ENCODE measurements at regions not wholly inside any gene's neighbourhood (a gene's known extent, or its start where the extent isn't known, plus 50 kb on each side); places are given as distances from the start of the nearest gene placed in this dataset.
"Not testable (repeated sequence)": the region's sequence is repeated elsewhere in the genome, so short reads cannot be mapped to it uniquely, and the experiment has no call there.

DNA sequence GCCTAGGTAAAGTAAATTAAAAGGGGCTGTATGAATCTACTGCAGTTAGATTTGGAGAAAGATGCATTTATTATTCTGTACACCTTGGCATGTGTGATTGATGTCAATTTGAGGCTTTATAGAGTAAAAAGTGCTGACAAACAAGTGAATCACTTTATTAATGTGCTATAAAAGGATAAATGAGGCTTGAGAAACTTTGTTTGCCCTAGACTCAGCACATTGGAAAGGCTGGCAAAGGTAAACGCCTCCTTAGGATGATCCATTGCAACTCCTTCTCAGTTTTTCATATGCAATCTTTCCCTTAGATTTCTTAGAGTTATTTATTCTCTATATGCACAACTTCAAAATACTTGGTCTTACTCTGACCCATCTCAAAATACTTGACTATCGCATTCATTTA is 369.0 kb downstream of the HINT1 start:
- DNase-seq (no peak), ATAC-seq (no peak)
- Mint-ChIP-seq H3K36me3 (ENCODE audit: low read depth) (no peaks in the 10 kb centered on the region), H3K27me3 (peaks cover 9% of the 10 kb centered on the region), H3K9me3 (peaks cover 11% of the 10 kb centered on the region), H3K27ac (no peak overlapping the region), H3K4me1 (no peaks in the 10 kb centered on the region), H3K4me3 (no peak overlapping the region)

DNA sequence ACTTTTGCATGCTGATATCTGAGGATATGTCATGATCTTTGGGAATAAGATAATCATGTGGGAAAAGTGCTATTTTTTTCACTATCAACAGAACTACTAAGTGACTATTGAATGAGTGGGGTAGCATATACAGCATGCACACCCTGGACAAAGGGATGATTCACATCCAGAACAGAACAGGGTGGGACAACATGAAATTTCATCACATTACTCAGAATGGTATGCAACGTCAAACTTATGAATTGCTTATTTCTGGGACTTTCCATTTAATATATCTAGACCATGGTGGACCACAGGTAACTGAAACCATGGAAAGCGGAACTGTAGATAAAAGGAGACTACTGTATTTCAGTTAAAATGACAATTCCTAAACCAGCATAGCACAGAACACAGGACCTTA is 370.0 kb downstream of the HINT1 start:
- ATAC-seq: no peak

DNA sequence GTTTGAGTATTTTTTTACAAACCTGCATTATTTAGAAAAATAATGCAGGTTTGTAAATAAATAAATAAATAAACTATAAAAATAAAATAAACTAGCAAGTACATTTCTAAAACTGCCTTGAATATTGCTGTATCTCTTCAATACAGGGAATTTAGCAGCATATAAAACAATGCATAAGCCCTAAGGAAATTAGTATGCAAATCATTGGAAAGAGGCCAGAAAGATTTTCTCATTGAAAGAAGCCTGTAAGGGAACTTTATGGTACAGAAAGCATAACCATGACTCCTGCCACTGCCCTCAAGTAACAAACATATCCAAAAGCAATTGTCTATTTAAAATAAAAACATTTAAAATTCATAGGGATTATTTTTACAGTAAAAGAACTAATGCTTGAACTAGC is 387.3 kb downstream of the HINT1 start:
- Mint-ChIP-seq H3K36me3 (ENCODE audit: low read depth) (no peaks in the 10 kb centered on the region), H3K27me3 (peaks cover 15% of the 10 kb centered on the region), H3K9me3 (no peaks in the 10 kb centered on the region), H3K4me3 (no peak overlapping the region), H3K4me1 (no peaks in the 10 kb centered on the region), H3K27ac (no peak overlapping the region)
- ATAC-seq (no peak), DNase-seq (no peak)

More for the DNA sequence above, 370.0 kb downstream of the HINT1 start:
- Mint-ChIP-seq H3K4me1 (no peaks in the 10 kb centered on the region), H3K4me3 (no peak overlapping the region), H3K27me3 (peaks cover 9% of the 10 kb centered on the region), H3K9me3 (peaks cover 8% of the 10 kb centered on the region), H3K27ac (no peak overlapping the region), H3K36me3 (ENCODE audit: low read depth) (no peaks in the 10 kb centered on the region)
- DNase-seq: no peak

DNA sequence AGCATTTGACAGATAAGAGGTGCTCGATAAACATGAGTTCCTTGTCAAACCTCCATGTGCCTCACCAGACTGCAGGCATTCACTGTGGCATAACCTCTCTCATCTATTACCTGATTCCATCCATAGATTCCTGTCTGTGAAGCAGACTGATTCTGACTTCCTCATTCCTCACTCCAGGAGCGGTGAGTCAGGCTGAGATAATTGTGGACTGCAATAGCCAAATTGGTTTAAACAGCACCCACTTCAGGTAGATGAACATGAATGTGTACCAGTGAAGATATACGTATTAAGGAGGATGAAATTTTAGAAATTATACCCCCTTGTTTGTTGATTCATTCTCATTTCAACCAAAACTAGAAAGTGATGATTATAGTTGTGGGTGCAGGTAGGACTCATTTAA is 391.2 kb downstream of the HINT1 start:
- Mint-ChIP-seq H3K27me3 (peaks cover 18% of the 10 kb centered on the region), H3K4me1 (no peaks in the 10 kb centered on the region), H3K36me3 (ENCODE audit: low read depth) (no peaks in the 10 kb centered on the region), H3K4me3 (no peak overlapping the region), H3K27ac (no peak overlapping the region), H3K9me3 (no peaks in the 10 kb centered on the region)
- DNase-seq: no peak
- no peak for ATAC-seq

DNA sequence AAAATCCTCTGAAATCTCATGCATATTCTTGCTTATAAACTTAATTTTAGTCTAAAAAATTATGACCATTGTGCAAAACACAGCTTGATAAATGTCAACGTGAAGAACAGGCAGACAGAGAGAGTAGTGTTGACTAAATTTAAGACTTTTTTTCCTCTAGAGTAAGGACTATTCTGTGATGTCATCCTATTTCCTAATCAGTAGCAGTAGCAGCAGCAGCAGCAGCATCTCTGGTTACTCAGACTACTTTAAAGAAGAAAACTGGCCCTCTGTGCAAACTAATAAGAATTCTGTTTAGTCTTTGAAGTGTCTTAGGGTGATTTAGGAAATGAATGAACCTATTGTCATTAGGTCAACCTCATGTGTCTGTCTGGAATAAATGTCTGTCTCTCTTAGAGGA is 403.0 kb downstream of the HINT1 start:
- no peak overlapping the region for H3K27ac Mint-ChIP-seq
- H3K27me3 Mint-ChIP-seq: peaks cover 4% of the 10 kb centered on the region
- ATAC-seq (no peak), DNase-seq (no peak)
- no peak overlapping the region for H3K4me3 Mint-ChIP-seq
- H3K9me3 Mint-ChIP-seq: no peaks in the 10 kb centered on the region
- H3K4me1 Mint-ChIP-seq: no peaks in the 10 kb centered on the region
- no peaks in the 10 kb centered on the region for H3K36me3 Mint-ChIP-seq (ENCODE audit: low read depth)

DNA sequence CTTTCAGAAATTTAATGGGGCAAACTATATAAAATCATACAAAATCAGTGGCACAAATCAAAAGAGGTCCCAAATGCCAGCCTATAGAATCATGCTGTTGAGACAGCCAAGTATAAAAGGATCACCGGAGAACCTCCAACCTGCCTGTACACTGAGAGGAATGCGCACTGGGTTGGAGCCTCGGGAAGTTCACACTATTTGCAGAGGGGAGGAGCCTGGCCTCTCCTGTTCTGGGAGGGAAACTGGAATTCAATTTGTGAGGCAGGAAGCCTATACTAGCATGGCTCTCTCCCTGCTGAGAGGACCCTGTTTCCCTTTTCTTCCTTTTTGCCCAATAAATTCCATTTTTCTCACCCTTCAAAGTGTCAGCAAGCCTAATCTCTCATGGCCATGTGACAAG is 406.0 kb downstream of the HINT1 start:
- no peaks in the 10 kb centered on the region for H3K4me1 Mint-ChIP-seq
- no peak overlapping the region for H3K27ac Mint-ChIP-seq
- no peak overlapping the region for H3K4me3 Mint-ChIP-seq
- H3K27me3 Mint-ChIP-seq: peaks cover under 1% of the 10 kb centered on the region
- no peaks in the 10 kb centered on the region for H3K9me3 Mint-ChIP-seq
- ATAC-seq (no peak), DNase-seq (no peak)
- H3K36me3 Mint-ChIP-seq (ENCODE audit: low read depth): no peaks in the 10 kb centered on the region

DNA sequence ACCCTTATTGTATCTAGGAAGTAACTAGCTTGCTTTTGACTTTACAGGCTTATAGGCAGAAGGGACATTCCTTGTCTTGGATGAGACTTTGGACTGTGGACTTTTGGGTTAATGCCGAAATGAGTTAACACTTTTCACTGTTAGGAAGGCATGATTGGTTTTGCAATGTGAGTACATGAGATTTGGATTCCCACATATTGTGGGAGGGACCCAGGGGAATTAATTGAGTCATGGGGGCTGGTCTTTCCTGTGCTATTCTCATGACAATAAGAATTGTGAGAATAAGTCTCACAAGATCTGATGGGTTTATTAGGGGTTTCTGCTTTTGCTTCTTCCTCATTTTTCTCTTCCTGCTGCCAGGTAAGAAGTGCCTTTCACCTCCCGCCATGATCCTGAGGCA is 417.5 kb downstream of the HINT1 start:
- H3K4me1 Mint-ChIP-seq: no peaks in the 10 kb centered on the region
- DNase-seq (no peak), ATAC-seq (no peak)
- no peak overlapping the region for H3K27ac Mint-ChIP-seq
- H3K9me3 Mint-ChIP-seq: peaks cover 8% of the 10 kb centered on the region
- H3K36me3 Mint-ChIP-seq (ENCODE audit: low read depth): no peaks in the 10 kb centered on the region
- no peak overlapping the region for H3K4me3 Mint-ChIP-seq
- peaks cover 3% of the 10 kb centered on the region for H3K27me3 Mint-ChIP-seq

DNA sequence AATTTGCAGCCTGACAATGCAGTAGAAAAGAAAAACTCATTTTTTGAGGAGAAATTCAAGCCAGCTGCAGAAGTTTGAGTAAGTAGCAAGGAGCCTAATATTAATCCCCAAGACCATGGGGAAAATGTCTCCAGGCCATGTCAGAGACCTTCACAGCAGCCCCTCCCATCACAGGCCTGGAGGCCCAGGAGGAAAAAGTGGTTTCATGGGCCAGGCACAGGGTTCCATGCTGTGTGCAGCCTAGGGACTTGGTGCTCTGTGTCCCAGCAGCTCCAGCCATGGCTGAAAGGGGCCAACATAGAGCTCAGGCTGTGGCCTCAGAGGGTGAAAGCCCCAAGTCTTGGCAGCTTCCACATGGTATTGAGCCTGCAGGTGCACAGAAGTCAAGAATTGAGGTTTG is 418.4 kb downstream of the HINT1 start:
- H3K27me3 Mint-ChIP-seq; DNase-seq; ATAC-seq; H3K4me3 Mint-ChIP-seq; H3K27ac Mint-ChIP-seq; H3K9me3 Mint-ChIP-seq; H3K36me3 Mint-ChIP-seq (ENCODE audit: low read depth); H3K4me1 Mint-ChIP-seq: not testable (repeated sequence)

DNA sequence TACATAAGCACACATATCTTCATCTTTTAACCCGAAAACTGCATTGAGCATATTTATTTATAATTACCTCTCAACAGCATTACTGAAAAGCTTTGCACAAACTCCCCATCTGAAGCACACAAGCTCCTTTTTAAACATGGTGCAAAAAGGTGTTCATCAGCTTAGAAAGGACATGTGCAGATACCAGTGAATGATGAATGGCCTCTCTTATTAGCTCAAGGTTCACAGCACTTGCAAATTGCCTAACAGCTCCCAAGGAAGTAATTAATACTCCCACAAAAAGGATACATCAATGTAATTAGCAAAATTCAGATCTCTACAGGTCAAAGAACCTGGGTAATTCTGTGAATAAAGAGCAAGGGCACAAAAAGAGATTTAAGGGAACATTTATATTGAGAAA is 422.0 kb downstream of the HINT1 start:
- H3K4me3 Mint-ChIP-seq: no peak overlapping the region
- ATAC-seq (no peak), DNase-seq (no peak)
- peaks cover 30% of the 10 kb centered on the region for H3K9me3 Mint-ChIP-seq
- H3K36me3 Mint-ChIP-seq (ENCODE audit: low read depth): no peaks in the 10 kb centered on the region
- no peaks in the 10 kb centered on the region for H3K4me1 Mint-ChIP-seq
- H3K27me3 Mint-ChIP-seq: peaks cover 3% of the 10 kb centered on the region
- no peak overlapping the region for H3K27ac Mint-ChIP-seq

DNA sequence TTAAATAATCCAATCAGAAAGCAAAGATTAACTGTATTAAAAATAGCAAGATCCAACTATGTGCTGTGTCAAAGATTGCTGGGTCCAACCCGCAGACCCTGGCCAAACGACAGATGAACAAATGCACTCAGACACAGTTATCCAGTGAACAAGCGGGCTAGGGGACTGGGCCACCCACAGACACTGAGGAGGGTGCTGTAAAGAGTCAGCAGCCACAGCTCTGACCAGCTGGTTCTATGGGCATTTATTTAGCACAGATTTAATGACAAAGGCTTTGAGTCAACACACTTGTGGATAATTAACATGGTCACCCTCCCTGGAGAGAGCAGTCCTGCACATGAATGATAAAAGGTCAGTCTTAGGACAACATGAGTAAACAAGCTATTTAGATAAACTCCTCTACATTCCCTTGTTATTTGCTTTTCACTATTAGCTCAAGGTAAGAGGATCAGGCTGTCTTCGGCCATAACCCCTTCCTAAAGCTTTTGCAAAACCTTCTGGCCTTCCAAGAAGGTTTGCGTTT is 424.9 kb downstream of the HINT1 start:
- no peaks in the 10 kb centered on the region for H3K4me1 Mint-ChIP-seq
- H3K4me3 Mint-ChIP-seq: no peak overlapping the region
- no peak overlapping the region for H3K27ac Mint-ChIP-seq
- ATAC-seq: no peak
- H3K36me3 Mint-ChIP-seq (ENCODE audit: low read depth): no peaks in the 10 kb centered on the region
- H3K9me3 Mint-ChIP-seq: peaks cover 24% of the 10 kb centered on the region
- DNase-seq: no peak
- H3K27me3 Mint-ChIP-seq: no peaks in the 10 kb centered on the region

DNA sequence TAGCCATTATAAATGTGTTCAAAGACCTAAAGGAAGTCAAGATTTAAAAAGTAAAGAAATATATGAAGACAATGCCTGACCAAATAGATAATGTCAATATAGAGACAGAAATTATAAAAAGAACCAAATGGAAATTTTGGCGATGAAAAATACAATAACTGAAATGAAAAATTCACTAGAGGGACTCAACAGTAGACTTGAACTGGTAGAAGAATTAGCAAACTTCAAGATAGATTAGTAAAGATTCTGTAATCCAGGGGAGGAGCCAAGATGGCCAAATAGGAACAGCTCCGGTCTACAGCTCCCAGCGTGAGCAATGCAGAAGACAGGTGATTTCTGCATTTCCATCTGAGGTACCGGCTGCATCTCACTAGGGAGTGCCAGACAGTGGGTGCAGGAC is 433.2 kb downstream of the HINT1 start:
- Mint-ChIP-seq H3K9me3 (peaks cover 8% of the 10 kb centered on the region), H3K36me3 (ENCODE audit: low read depth) (peaks cover 3% of the 10 kb centered on the region), H3K27me3 (no peaks in the 10 kb centered on the region), H3K27ac (no peak overlapping the region), H3K4me1 (no peaks in the 10 kb centered on the region), H3K4me3 (no peak overlapping the region)
- DNase-seq (no peak), ATAC-seq (no peak)

DNA sequence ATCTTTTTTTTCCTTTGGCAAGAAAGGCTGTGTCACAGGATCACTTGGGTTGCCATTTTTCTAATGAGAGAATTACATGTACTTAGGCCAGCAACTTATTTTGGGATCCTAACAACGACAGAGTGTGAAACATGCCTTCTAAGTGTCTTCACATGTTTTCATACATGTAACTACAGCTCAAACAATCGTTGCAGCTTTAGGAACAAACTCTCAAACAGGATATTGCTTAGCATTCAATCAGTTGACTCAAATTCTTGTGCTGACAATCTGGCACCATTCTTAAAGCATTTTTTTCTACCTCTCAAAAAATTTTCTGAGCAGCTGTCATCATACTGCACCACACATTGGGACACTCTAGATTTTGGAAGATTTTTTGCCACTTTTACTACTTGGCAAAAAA is 435.5 kb downstream of the HINT1 start:
- Mint-ChIP-seq H3K36me3 (ENCODE audit: low read depth) (peaks cover 3% of the 10 kb centered on the region), H3K4me1 (no peaks in the 10 kb centered on the region), H3K4me3 (no peak overlapping the region), H3K9me3 (peaks cover 8% of the 10 kb centered on the region), H3K27me3 (no peaks in the 10 kb centered on the region), H3K27ac (no peak overlapping the region)
- no peak for DNase-seq
- ATAC-seq: no peak

DNA sequence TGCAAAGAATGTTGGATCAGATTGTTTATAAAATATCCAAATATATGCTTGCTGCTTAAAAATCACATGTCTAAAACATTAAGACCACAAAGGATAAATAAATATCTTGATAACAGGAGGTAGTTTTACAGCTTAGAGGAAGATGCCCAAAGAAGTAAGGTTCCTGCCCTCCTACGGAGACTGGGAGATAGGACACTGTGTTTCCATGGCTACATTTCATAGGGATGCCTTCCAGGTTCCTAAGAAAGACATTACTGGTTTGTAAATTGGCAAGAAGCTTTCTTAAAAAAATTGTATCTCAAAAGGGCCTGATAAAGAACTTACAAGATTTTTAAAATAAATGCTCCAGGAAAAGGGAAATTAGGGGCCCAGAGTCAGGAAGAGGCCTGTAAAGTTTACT is 437.2 kb downstream of the HINT1 start:
- Mint-ChIP-seq H3K4me1 (no peaks in the 10 kb centered on the region), H3K27ac (no peak overlapping the region), H3K4me3 (no peak overlapping the region), H3K36me3 (ENCODE audit: low read depth) (peaks cover 3% of the 10 kb centered on the region), H3K27me3 (no peaks in the 10 kb centered on the region), H3K9me3 (peaks cover 8% of the 10 kb centered on the region)
- DNase-seq (no peak), ATAC-seq (no peak)

DNA sequence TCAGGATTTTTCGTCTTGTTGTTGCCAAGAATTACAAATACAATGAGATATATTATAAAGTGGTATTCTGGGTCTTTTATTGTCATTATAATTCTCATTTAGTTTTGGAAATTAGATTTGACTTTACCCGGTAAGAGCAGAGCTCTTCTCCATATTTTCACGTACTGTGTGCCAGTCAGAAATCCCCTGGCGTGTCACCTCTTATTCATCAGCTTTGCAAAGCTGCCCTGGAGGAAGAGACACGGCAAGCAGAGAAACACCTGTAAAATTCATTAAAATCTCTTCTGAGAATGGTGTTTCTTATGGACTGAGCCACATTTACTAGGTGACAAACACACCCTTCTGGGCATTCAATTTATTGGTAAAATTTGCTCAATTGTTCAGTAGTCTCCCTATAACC is 440.4 kb downstream of the HINT1 start:
- Mint-ChIP-seq H3K27me3 (no peaks in the 10 kb centered on the region), H3K27ac (no peak overlapping the region), H3K9me3 (no peaks in the 10 kb centered on the region), H3K36me3 (ENCODE audit: low read depth) (no peaks in the 10 kb centered on the region), H3K4me3 (no peak overlapping the region), H3K4me1 (no peaks in the 10 kb centered on the region)
- ATAC-seq (no peak), DNase-seq (no peak)

DNA sequence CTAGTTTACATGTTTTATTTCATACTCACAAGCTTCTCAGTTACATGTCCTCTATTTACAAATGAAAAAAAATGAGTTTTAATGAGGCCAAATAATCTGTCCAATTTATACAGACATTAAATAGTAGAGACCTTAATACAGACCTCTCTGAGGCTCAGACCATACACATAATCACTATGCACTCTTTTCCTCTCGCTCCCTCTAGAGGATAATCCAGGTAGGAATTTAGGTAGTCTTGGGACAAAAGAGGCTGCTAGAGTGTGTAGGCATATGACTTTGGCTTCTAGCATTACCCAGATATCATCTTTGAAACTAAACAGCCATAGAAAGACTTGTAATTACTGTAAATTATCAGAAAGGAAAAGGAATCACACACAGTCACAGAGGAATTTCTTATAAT is 444.7 kb downstream of the HINT1 start:
- no peak overlapping the region for H3K4me3 Mint-ChIP-seq
- ATAC-seq (no peak), DNase-seq (no peak)
- H3K27ac Mint-ChIP-seq: no peak overlapping the region
- no peaks in the 10 kb centered on the region for H3K27me3 Mint-ChIP-seq
- no peaks in the 10 kb centered on the region for H3K9me3 Mint-ChIP-seq
- H3K36me3 Mint-ChIP-seq (ENCODE audit: low read depth): no peaks in the 10 kb centered on the region
- no peaks in the 10 kb centered on the region for H3K4me1 Mint-ChIP-seq

DNA sequence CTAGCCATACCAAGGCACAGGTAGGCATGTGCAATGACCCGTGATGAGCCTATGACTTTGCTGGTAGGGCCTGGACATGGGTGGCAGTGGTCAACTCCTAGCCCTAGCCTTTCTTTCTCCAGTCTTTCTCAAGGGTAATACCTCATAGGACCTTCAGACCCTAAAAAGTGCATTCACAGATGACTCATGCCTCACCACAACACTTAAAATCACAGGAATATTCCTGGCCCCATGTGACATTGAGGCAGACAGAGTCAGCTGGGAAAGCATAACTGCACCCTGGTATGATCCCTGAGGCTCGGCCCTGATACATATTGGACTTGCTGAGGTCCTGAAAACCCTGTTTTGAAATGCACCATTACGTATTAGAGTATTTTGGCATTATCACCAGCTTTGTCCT is 449.5 kb downstream of the HINT1 start:
- Mint-ChIP-seq H3K9me3 (no peaks in the 10 kb centered on the region), H3K27me3 (no peaks in the 10 kb centered on the region), H3K4me3 (no peak overlapping the region), H3K36me3 (ENCODE audit: low read depth) (no peaks in the 10 kb centered on the region), H3K27ac (no peak overlapping the region), H3K4me1 (no peaks in the 10 kb centered on the region)
- ATAC-seq (no peak), DNase-seq (no peak)
